ENCODE measurements at regions not wholly inside any gene's neighbourhood (a gene's known extent, or its start where the extent isn't known, plus 50 kb on each side); places are given as distances from the start of the nearest gene placed in this dataset.

DNA sequence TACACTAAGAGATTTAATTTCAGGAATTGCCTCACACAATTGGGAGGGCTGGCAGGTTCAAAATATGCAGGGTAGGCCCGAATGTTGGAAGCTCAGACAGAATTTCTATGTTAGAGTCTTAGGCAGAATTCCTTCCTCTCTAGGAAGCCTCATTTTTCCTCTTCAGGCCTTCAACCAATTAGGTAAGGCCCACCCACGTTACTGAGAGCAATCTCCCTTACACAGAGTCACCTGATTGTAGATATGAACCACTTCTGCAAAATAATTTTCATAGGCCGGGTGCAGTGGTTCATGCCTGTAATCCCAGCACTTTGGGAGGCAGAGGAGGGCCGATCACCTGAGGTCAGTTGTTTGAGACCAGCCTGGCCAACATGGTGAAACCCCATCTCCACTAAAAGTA lies 50.2 kb upstream of the HIVEP1 start:
- TF ChIP-seq, protein P1, sequence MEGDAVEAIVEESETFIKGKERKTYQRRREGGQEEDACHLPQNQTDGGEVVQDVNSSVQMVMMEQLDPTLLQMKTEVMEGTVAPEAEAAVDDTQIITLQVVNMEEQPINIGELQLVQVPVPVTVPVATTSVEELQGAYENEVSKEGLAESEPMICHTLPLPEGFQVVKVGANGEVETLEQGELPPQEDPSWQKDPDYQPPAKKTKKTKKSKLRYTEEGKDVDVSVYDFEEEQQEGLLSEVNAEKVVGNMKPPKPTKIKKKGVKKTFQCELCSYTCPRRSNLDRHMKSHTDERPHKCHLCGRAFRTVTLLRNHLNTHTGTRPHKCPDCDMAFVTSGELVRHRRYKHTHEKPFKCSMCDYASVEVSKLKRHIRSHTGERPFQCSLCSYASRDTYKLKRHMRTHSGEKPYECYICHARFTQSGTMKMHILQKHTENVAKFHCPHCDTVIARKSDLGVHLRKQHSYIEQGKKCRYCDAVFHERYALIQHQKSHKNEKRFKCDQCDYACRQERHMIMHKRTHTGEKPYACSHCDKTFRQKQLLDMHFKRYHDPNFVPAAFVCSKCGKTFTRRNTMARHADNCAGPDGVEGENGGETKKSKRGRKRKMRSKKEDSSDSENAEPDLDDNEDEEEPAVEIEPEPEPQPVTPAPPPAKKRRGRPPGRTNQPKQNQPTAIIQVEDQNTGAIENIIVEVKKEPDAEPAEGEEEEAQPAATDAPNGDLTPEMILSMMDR (IDR thresholded peaks at IDR 0.05; ENCODE audit: insufficient read depth in 1 of 2, low read depth in 1 of 2, low read length in 1 of 2, severe bottlenecking in 1 of 2, unreplicated experiment in 1 of 2), result no peak
- peaks cover 20% of the 10 kb centered on the region for H3K9me3 Mint-ChIP-seq (ENCODE audit: unreplicated experiment)
- Histone ChIP-seq H3K27me3 (replicated peaks; ENCODE audit: control insufficient read depth, insufficient read depth, low read length) (no peaks in the 10 kb centered on the region), H3K4me3 (ENCODE audit: low read depth, low read length) (no peak overlapping the region), H3K4me1 (no peaks in the 10 kb centered on the region), H3K9me3 (no peaks in the 10 kb centered on the region), H3K36me3 (ENCODE audit: control insufficient read depth, insufficient read depth, low read length) (no peaks in the 10 kb centered on the region)
- no peak for DNase-seq
- ChIA-PET POLR2A (interaction anchor here (0.6 kb wide), 1 partner anchor 266 kb away, joined by 3 read pairs; no protein-coding TSS in a partner anchor), CTCF (no interaction called here)
- no TSS peak for BruUV-seq (replicated peaks)
- no peak overlapping the region for H3K4me3 Mint-ChIP-seq (ENCODE audit: unreplicated experiment)
- intact Hi-C loops (cut with micrococcal nuclease; ENCODE audit: unreplicated experiment), result no loop called here
- H3K36me3 Mint-ChIP-seq (ENCODE audit: insufficient read depth, unreplicated experiment), result no peaks in the 10 kb centered on the region
- H3K4me1 Mint-ChIP-seq (ENCODE audit: low read depth, unreplicated experiment), result no peaks in the 10 kb centered on the region
- no peaks in the 10 kb centered on the region for H3K27me3 Mint-ChIP-seq (ENCODE audit: insufficient read depth, unreplicated experiment)
- no peak overlapping the region for H3K27ac Mint-ChIP-seq (ENCODE audit: unreplicated experiment)

DNA sequence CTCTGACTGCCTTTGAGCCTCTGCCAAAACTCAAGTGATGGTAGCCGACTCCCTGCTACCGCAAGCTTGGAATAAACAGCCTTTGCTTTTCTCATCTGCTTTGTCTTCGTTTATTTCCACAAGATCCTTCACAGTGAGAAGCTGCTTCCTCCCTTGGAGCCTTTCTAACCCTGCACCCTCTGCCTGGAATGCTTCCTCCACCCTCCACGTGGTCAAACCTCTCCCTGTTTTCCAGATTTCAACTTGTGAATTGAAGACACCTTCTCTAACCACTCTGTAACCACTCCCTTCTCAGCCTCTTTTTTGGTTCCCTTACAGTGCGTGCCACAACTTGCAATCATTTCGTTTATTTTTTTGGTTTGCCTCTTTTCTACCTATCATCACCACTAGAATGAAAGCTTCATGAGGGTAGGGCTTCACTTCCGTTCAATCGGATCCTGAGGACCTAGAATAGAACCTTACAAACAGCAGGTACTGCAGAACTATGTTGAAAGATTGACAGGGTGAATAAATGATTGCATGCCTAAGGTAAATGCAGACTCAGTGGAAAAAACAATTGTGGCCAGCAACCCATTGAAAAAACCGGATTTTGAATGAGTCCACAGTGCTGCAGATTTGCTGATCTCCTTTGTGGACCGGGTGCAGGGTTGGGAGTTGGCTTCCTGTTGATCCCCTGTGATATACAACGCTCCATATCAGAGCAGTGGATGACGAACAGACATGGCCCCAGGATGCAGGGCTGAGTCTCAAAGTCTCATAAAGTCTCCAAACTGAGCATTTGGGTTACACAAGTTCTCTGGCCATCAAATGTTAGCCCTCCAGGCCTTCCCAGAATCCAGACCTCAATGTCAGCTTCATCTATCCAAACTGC lies 51.0 kb upstream of the HIVEP1 start:
- Mint-ChIP-seq H3K4me3 (ENCODE audit: unreplicated experiment) (no peak overlapping the region), H3K27ac (ENCODE audit: unreplicated experiment) (no peak overlapping the region), H3K4me1 (ENCODE audit: low read depth, unreplicated experiment) (no peaks in the 10 kb centered on the region), H3K9me3 (ENCODE audit: unreplicated experiment) (peaks cover 20% of the 10 kb centered on the region), H3K27me3 (ENCODE audit: insufficient read depth, unreplicated experiment) (no peaks in the 10 kb centered on the region), H3K36me3 (ENCODE audit: insufficient read depth, unreplicated experiment) (no peaks in the 10 kb centered on the region)
- DNase-seq, result no peak
- CTCF ChIA-PET, result interaction anchor here (0.6 kb wide), 1 partner anchor 19 kb away, joined by 4 read pairs; no protein-coding TSS in a partner anchor
- H3K9me3 ChIP-seq, result no peaks in the 10 kb centered on the region
- POLR2A ChIA-PET, result no interaction called here
- no peaks in the 10 kb centered on the region for H3K27me3 ChIP-seq (replicated peaks; ENCODE audit: control insufficient read depth, insufficient read depth, low read length)
- no peak overlapping the region for H3K4me3 ChIP-seq (ENCODE audit: low read depth, low read length)
- H3K4me1 ChIP-seq, result no peaks in the 10 kb centered on the region
- TF ChIP-seq, protein P1 (IDR thresholded peaks at IDR 0.05; ENCODE audit: insufficient read depth in 1 of 2, low read depth in 1 of 2, low read length in 1 of 2, severe bottlenecking in 1 of 2, unreplicated experiment in 1 of 2), result no peak
- H3K36me3 ChIP-seq (ENCODE audit: control insufficient read depth, insufficient read depth, low read length), result no peaks in the 10 kb centered on the region
- BruUV-seq (replicated peaks), result no TSS peak
- intact Hi-C loops (cut with micrococcal nuclease; ENCODE audit: unreplicated experiment), result no loop called here

DNA sequence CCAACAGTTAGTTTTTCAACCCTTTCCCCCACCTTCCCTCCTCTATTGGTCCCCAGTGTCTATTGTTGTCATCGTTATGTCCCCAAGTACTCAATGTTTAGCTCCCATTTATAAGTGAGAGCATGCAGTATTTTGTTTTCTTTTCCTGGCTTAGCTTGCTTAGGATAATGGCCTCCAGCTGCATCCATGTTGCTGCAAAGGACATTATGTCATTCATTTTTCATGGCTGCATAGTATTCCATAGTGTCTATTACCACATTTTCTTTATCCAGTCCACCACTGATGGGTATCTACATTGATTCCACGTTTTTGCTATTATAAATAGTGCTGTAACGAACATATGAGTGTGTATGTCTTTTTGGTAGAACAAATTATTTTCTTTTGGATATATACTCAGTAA lies 55.3 kb upstream of the HIVEP1 start:
- Mint-ChIP-seq H3K27ac (ENCODE audit: unreplicated experiment) (no peak overlapping the region), H3K4me1 (ENCODE audit: low read depth, unreplicated experiment) (no peaks in the 10 kb centered on the region), H3K4me3 (ENCODE audit: unreplicated experiment) (no peak overlapping the region), H3K27me3 (ENCODE audit: insufficient read depth, unreplicated experiment) (no peaks in the 10 kb centered on the region), H3K36me3 (ENCODE audit: insufficient read depth, unreplicated experiment) (no peaks in the 10 kb centered on the region), H3K9me3 (ENCODE audit: unreplicated experiment) (no peaks in the 10 kb centered on the region)
- Histone ChIP-seq H3K27me3 (replicated peaks; ENCODE audit: control insufficient read depth, insufficient read depth, low read length) (no peaks in the 10 kb centered on the region), H3K4me1 (no peaks in the 10 kb centered on the region), H3K4me3 (ENCODE audit: low read depth, low read length) (no peak overlapping the region), H3K36me3 (ENCODE audit: control insufficient read depth, insufficient read depth, low read length) (no peaks in the 10 kb centered on the region), H3K9me3 (no peaks in the 10 kb centered on the region)
- intact Hi-C loops (cut with micrococcal nuclease; ENCODE audit: unreplicated experiment), result no loop called here
- ChIA-PET POLR2A (no interaction called here), CTCF (no interaction called here)
- no peak for DNase-seq
- BruUV-seq (replicated peaks), result no TSS peak
- TF ChIP-seq, protein P1 (IDR thresholded peaks at IDR 0.05; ENCODE audit: insufficient read depth in 1 of 2, low read depth in 1 of 2, low read length in 1 of 2, severe bottlenecking in 1 of 2, unreplicated experiment in 1 of 2), result no peak

Measured in Caco-2 (cell line).